IgD-negative memory B cell (primary cell): ENCODE measurements at regions not wholly inside any gene's neighbourhood (a gene's known extent, or its start where the extent isn't known, plus 50 kb on each side); places are given as distances from the start of the nearest gene placed in this dataset.

Source experiments
- H3K27ac Mint-ChIP-seq, 3 donors: one replicate each; pipeline ENCODE4 v1.8.0; 2020 to 2022; ENCODE audit warnings: mild to moderate bottlenecking in 3 of 3, mixed read lengths in 3 of 3, moderate library complexity in 1 of 3
- H3K27me3 Mint-ChIP-seq: one replicate; pipeline ENCODE4 v1.8.0; 2021; ENCODE audit warnings: mixed read lengths
- H3K36me3 Mint-ChIP-seq: one replicate; pipeline ENCODE4 v1.8.0; 2020; ENCODE audit warnings: mild to moderate bottlenecking, mixed read lengths
- H3K4me1 Mint-ChIP-seq, 3 donors: one replicate each; pipeline ENCODE4 v1.8.0; 2020 to 2022; ENCODE audit warnings: mixed read lengths in 3 of 3, mild to moderate bottlenecking in 1 of 3
- H3K4me3 Mint-ChIP-seq, 4 donors: one replicate each; pipeline ENCODE4 v1.8.0; 2020 to 2022; ENCODE audit warnings: mild to moderate bottlenecking in 4 of 4, mixed read lengths in 4 of 4, moderate library complexity in 3 of 4
- H3K9me3 Mint-ChIP-seq, 3 donors: one replicate each; pipeline ENCODE4 v1.8.0; 2020 to 2021; ENCODE audit warnings: mixed read lengths in 3 of 3, mild to moderate bottlenecking in 1 of 3

DNA sequence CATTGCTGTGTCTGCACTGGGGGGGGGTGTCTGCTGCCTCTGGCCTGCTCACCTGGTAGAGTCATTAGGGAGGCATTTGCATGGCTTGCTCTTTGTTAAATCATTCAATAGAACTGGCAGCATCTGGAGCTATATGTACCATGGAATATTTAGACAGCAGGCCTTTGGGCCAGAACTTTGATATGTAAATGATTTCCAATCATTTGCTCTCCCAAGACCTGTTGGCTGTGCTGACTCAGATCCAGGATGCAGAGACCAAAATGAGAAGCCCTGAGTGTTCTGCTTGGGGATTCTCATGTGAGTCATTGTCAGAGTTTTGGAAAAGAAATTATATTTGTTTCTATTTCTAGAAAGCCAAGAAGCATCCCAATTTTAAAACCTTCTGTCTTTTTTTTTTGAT is 257.6 kb upstream of the IGFBP3 start:
- H3K36me3 Mint-ChIP-seq: peaks cover 3% of the 10 kb centered on the region
- H3K4me3 Mint-ChIP-seq: no peak overlapping the region
- peaks cover 0 to 12% (median 2%) of the 10 kb centered on the region in 3 donors for H3K9me3 Mint-ChIP-seq

GRCh38 chr7:46177821-46178220 is 256.7 kb upstream of the IGFBP3 start:
- Mint-ChIP-seq H3K36me3 (peaks cover 3% of the 10 kb centered on the region), H3K27me3 (no peaks in the 10 kb centered on the region), H3K27ac (no peak overlapping the region), H3K9me3 (peaks cover 0 to 12% (median 2%) of the 10 kb centered on the region in 3 donors), H3K4me3 (no peak overlapping the region), H3K4me1 (no peaks in the 10 kb centered on the region)

More for the DNA sequence above, 257.6 kb upstream of the IGFBP3 start:
- H3K27ac Mint-ChIP-seq: no peak overlapping the region
- H3K27me3 Mint-ChIP-seq: no peaks in the 10 kb centered on the region
- H3K4me1 Mint-ChIP-seq: no peaks in the 10 kb centered on the region

GRCh38 chr7:46175221-46175620 is 254.1 kb upstream of the IGFBP3 start:
- Mint-ChIP-seq H3K4me1 (no peaks in the 10 kb centered on the region), H3K27me3 (no peaks in the 10 kb centered on the region), H3K36me3 (peaks cover 3% of the 10 kb centered on the region), H3K9me3 (peaks cover 0 to 3% (median 0%) of the 10 kb centered on the region in 3 donors), H3K4me3 (no peak overlapping the region), H3K27ac (no peak overlapping the region)

DNA sequence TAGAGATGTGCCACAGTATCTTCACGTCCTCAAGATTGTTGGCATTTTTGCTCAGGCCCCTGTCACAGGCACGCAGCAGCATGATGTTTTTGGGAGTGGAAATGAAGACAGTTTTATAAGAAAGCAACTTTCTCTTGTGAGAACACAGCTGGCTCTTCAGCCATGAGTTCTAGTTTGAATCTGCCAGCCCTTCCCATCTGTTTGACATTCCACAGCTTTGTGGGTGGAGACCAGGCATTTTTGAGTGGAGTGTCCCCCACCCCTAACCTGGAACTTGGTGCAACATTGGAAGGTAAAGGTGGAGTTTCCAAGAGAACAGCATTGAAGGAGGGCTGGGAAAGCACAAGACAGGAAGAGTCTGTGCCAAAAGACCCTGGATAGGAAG is 253.1 kb upstream of the IGFBP3 start:
- Mint-ChIP-seq H3K27me3 (no peaks in the 10 kb centered on the region), H3K27ac (no peak overlapping the region), H3K9me3 (peaks cover 0 to 3% (median 0%) of the 10 kb centered on the region in 3 donors), H3K36me3 (no peaks in the 10 kb centered on the region), H3K4me1 (no peaks in the 10 kb centered on the region), H3K4me3 (no peak overlapping the region)

DNA sequence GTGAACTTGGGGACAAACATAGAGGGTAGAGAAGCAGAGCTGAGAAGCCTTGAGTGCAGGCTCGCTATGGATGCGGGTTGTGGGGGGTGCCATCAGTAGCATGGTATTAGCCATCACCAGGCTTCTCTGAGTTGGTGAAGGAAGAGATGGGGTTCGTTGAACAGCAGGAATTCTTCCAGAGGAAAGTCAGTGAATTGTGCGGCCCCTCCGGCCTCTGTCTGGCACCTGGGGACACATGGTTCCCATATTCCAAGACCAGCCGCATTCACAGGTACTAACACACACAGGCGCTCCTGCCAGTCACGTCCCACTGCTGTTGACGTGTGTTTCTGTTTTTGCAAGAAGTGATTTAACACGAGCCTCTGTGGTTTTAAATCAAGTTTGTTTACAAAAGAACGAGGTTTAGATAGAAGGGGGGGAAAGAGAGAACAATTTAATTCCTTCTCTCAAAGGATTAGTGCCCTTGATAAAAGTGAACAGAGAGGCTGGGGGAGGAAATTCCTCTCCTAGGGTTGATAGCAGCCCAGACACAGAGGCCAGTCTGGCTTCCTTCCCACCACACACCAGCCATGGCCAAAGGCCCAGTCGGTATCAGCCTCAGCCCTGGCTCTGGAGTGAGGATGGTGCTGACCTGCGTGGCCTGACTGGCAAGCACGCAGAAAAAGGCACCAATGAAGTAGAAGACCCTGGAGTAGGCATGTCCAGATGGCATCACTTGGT is 252.6 kb upstream of the IGFBP3 start:
- peaks cover 0 to 3% (median 0%) of the 10 kb centered on the region in 3 donors for H3K9me3 Mint-ChIP-seq
- no peaks in the 10 kb centered on the region for H3K36me3 Mint-ChIP-seq
- H3K27me3 Mint-ChIP-seq: no peaks in the 10 kb centered on the region
- no peaks in the 10 kb centered on the region for H3K4me1 Mint-ChIP-seq
- H3K27ac Mint-ChIP-seq: no peak overlapping the region
- no peak overlapping the region for H3K4me3 Mint-ChIP-seq

GRCh38 chr7:46170792-46171191 is 249.7 kb upstream of the IGFBP3 start:
- Mint-ChIP-seq H3K36me3 (no peaks in the 10 kb centered on the region), H3K4me1 (no peaks in the 10 kb centered on the region), H3K27ac (no peak overlapping the region), H3K27me3 (no peaks in the 10 kb centered on the region), H3K4me3 (no peak overlapping the region), H3K9me3 (no peaks in the 10 kb centered on the region)

GRCh38 chr7:46170021-46170420 is 248.9 kb upstream of the IGFBP3 start:
- H3K36me3 Mint-ChIP-seq: no peaks in the 10 kb centered on the region
- no peaks in the 10 kb centered on the region for H3K27me3 Mint-ChIP-seq
- peaks cover 0 to 1% (median 0%) of the 10 kb centered on the region in 3 donors for H3K9me3 Mint-ChIP-seq
- H3K4me3 Mint-ChIP-seq: no peak overlapping the region
- H3K4me1 Mint-ChIP-seq: no peaks in the 10 kb centered on the region
- H3K27ac Mint-ChIP-seq: no peak overlapping the region

GRCh38 chr7:46169384-46169755 is 248.3 kb upstream of the IGFBP3 start:
- Mint-ChIP-seq H3K4me3 (no peak overlapping the region), H3K9me3 (peaks cover 0 to 1% (median 0%) of the 10 kb centered on the region in 3 donors), H3K27ac (no peak overlapping the region), H3K36me3 (no peaks in the 10 kb centered on the region), H3K4me1 (no peaks in the 10 kb centered on the region), H3K27me3 (no peaks in the 10 kb centered on the region)

DNA sequence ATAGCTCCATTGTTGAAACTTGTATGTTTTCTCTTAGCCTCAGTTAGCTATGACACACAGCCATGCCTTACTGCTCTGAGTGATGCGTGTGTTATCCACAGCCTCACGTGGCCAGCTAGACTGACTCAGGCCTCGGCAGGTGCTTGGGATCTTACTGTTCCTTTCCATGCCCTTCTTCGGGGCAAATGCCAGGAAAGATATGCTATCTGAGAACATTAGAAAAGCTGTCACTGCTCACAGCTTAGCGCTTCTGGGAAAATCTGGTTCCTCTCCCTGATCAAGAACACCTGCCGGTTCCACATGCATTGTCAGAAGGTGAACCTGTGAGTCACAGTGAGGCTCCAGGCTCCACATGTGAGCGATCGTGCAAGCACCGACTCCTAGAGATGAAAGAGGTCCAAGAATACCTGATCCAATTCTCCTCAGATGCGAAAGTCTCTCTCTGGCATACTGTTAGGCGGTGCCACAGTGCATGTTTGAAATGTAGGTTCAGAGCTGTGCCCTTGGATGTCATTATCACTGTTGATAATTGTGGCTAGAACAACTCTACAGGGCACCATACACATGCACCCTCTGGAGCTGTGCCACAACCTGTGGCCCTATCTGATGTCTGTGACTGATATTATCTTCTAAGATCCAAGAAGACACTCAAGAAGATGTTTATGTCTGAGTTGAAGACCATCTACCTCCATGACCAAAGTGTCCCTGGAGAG is 247.8 kb upstream of the IGFBP3 start:
- Mint-ChIP-seq H3K36me3 (no peaks in the 10 kb centered on the region), H3K27me3 (no peaks in the 10 kb centered on the region), H3K9me3 (peaks cover 0 to 1% (median 0%) of the 10 kb centered on the region in 3 donors), H3K4me1 (no peaks in the 10 kb centered on the region), H3K4me3 (no peak overlapping the region), H3K27ac (no peak overlapping the region)

- H3K36me3 Mint-ChIP-seq: no peaks in the 10 kb centered on the region
- no peak overlapping the region for H3K27ac Mint-ChIP-seq
- H3K27me3 Mint-ChIP-seq: no peaks in the 10 kb centered on the region
- H3K4me3 Mint-ChIP-seq: no peak overlapping the region
- peaks cover 0 to 1% (median 0%) of the 10 kb centered on the region in 3 donors for H3K9me3 Mint-ChIP-seq
- H3K4me1 Mint-ChIP-seq: no peaks in the 10 kb centered on the region
Measured at GRCh38 chr7:46168231-46168630, 247.2 kb upstream of the IGFBP3 start.

DNA sequence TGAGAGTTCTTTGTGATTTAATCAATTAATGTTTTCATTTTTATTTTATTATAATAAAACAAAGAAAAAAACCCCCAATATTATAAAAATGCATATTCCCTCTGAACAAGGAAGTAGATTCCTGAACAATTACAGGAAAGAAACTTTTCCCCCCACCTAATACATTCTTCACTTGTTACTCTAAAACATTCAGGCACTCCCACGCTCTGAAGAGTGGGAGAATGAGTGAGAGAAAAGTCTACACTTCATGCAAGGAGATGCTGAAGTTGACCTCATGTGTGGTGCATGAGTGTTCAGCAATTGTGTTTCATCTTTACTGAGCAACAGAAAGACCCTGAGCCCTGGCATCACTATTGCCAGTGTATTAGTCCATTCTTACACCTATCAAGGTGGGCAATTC is 244.2 kb upstream of the IGFBP3 start:
- Mint-ChIP-seq H3K4me1 (no peaks in the 10 kb centered on the region), H3K27me3 (no peaks in the 10 kb centered on the region), H3K27ac (no peak overlapping the region), H3K36me3 (no peaks in the 10 kb centered on the region), H3K9me3 (peaks cover 0 to 1% (median 0%) of the 10 kb centered on the region in 3 donors), H3K4me3 (no peak overlapping the region)

GRCh38 chr7:46164629-46165028 is 243.6 kb upstream of the IGFBP3 start:
- no peaks in the 10 kb centered on the region for H3K27me3 Mint-ChIP-seq
- H3K4me1 Mint-ChIP-seq: no peaks in the 10 kb centered on the region
- H3K36me3 Mint-ChIP-seq: no peaks in the 10 kb centered on the region
- no peak overlapping the region for H3K27ac Mint-ChIP-seq
- no peak overlapping the region for H3K4me3 Mint-ChIP-seq
- H3K9me3 Mint-ChIP-seq: peaks cover 0 to 1% (median 0%) of the 10 kb centered on the region in 3 donors

DNA sequence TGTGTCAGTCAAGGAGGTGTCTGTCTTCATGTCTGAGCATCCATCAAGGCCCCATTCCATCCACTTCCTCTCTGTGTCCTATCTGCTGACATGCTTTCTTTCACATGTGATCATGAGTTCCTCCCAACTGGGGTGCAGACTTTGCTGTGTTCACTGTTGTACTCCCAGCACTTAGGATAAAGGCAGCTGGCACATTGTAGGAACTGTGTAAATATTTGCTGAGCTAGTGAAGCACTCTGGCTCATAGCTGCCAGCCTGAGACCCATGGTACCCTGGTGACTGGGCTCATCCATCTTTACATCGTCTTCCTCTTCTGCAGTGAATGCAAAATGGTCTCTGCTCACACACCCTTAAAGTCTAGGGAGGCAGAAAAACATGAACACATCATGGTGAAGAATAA is 242.2 kb upstream of the IGFBP3 start:
- Mint-ChIP-seq H3K27me3 (no peaks in the 10 kb centered on the region), H3K36me3 (no peaks in the 10 kb centered on the region), H3K9me3 (peaks cover 0 to 1% (median 0%) of the 10 kb centered on the region in 3 donors), H3K27ac (no peak overlapping the region), H3K4me1 (no peaks in the 10 kb centered on the region), H3K4me3 (peak overlapping the region in 1 of 4 donors; percentile 66)

GRCh38 chr7:46162609-46163008 is 241.5 kb upstream of the IGFBP3 start:
- Mint-ChIP-seq H3K36me3 (no peaks in the 10 kb centered on the region), H3K4me3 (no peak overlapping the region), H3K9me3 (peaks cover 0 to 1% (median 0%) of the 10 kb centered on the region in 3 donors), H3K27ac (no peak overlapping the region), H3K27me3 (no peaks in the 10 kb centered on the region), H3K4me1 (no peaks in the 10 kb centered on the region)

GRCh38 chr7:46160861-46161260 is 239.8 kb upstream of the IGFBP3 start:
- no peaks in the 10 kb centered on the region for H3K27me3 Mint-ChIP-seq
- H3K4me1 Mint-ChIP-seq: no peaks in the 10 kb centered on the region
- no peak overlapping the region for H3K4me3 Mint-ChIP-seq
- peaks cover 0 to 1% (median 0%) of the 10 kb centered on the region in 3 donors for H3K9me3 Mint-ChIP-seq
- H3K27ac Mint-ChIP-seq: no peak overlapping the region
- no peaks in the 10 kb centered on the region for H3K36me3 Mint-ChIP-seq

DNA sequence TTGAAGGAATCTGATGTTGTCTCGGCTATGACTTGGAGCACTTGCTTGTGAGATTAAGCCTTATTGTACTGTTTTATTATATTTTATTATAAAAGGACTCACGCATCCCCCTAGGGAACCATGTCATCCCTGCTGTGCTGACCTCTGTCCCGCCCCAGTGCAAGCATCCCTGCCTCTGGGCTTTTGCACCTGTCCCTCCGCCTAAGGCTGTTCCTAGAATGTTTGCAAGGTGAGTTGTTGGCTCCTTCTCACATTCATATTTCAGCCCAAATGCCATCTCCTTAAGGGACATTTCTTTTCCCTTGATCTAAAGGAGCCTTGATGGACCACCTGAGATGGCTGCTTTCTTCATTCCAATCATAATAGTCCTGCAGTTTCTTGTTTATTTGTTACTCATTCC is 236.9 kb upstream of the IGFBP3 start:
- H3K9me3 Mint-ChIP-seq: no peaks in the 10 kb centered on the region
- H3K36me3 Mint-ChIP-seq: no peaks in the 10 kb centered on the region
- H3K4me1 Mint-ChIP-seq: no peaks in the 10 kb centered on the region
- no peaks in the 10 kb centered on the region for H3K27me3 Mint-ChIP-seq
- H3K4me3 Mint-ChIP-seq: no peak overlapping the region
- H3K27ac Mint-ChIP-seq: no peak overlapping the region
